Tibial nerve (tissue), 4 donors: ENCODE measurements at regions not wholly inside any gene's neighbourhood (a gene's known extent, or its start where the extent isn't known, plus 50 kb on each side); places are given as distances from the start of the nearest gene placed in this dataset.

Source experiments
- EP300 ChIP-seq, 2 donors: sonication (generic); formaldehyde crosslinking; IDR thresholded peaks; one replicate each; pipeline ENCODE4 v1.6.1; 2017; ENCODE audit warnings: antibody characterized with exemption in 2 of 2, mild to moderate bottlenecking in 1 of 2
- POLR2A ChIP-seq, 2 donors: fragments of 450-650 bp; IDR thresholded peaks; one replicate each; pipeline ENCODE4 v1.6.1; 2017; ENCODE audit warnings: antibody characterized with exemption in 2 of 2, mild to moderate bottlenecking in 2 of 2, moderate library complexity in 2 of 2
- TF ChIP-seq, protein P1 (sequence below), 5 experiments: fragments of 200-600 bp in 3 of 5; fragments of 450-650 bp in 2 of 5; sonication (generic) in 3 of 5; IDR thresholded peaks; one replicate each; pipeline ENCODE4 v1.5.1; 2016 to 2019; ENCODE audit warnings: antibody characterized with exemption in 5 of 5, mild to moderate bottlenecking in 3 of 5, moderate library complexity in 2 of 5

DNA sequence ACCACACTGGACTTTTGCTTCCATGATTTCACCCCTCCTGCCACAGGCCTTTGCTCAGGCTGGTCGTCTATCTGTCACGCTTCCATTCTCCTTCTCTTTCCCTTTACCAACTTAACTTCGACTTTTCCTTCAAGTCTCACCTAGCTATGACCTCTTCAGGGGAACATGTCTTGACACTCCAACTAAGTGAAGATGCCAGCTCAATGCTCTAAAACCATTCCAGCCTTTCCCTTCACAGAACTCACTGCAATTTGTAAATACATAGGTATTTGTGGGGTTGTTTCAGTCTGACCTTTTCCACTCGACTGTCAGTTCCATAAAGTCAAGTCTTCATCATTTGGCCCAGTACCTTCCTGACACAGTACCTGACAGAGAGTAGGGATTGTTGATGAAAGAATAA lies 358.6 kb upstream of the CAMK1G start:
- TF ChIP-seq EP300 (IDR thresholded peaks at IDR 0.05) (no peak), POLR2A (IDR thresholded peaks at IDR 0.05) (no peak)
- TF ChIP-seq, protein P1, sequence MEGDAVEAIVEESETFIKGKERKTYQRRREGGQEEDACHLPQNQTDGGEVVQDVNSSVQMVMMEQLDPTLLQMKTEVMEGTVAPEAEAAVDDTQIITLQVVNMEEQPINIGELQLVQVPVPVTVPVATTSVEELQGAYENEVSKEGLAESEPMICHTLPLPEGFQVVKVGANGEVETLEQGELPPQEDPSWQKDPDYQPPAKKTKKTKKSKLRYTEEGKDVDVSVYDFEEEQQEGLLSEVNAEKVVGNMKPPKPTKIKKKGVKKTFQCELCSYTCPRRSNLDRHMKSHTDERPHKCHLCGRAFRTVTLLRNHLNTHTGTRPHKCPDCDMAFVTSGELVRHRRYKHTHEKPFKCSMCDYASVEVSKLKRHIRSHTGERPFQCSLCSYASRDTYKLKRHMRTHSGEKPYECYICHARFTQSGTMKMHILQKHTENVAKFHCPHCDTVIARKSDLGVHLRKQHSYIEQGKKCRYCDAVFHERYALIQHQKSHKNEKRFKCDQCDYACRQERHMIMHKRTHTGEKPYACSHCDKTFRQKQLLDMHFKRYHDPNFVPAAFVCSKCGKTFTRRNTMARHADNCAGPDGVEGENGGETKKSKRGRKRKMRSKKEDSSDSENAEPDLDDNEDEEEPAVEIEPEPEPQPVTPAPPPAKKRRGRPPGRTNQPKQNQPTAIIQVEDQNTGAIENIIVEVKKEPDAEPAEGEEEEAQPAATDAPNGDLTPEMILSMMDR (IDR thresholded peaks at IDR 0.05) = no peak
